Ovary (tissue), 7 donors: ENCODE measurements at regions not wholly inside any gene's neighbourhood (a gene's known extent, or its start where the extent isn't known, plus 50 kb on each side); places are given as distances from the start of the nearest gene placed in this dataset.

Source experiments
- DNase-seq, 5 donors: peaks; one replicate each; pipeline ENCODE4 v3.0.0-alpha.2; 2019 to 2020
- H3K27ac ChIP-seq, 2 donors: fragments of 200-600 bp; one replicate each; pipeline versions ENCODE4 v1.5.1 to v1.8.0; 2019 to 2022
- H3K27me3 ChIP-seq: fragments of 200-600 bp; one replicate; pipeline ENCODE4 v1.8.0; 2022
- H3K36me3 ChIP-seq: fragments of 200-600 bp; sonication (generic); one replicate; pipeline ENCODE4 v1.5.1; 2019
- H3K4me1 ChIP-seq: one replicate; pipeline ENCODE4 v1.8.1; 2013; ENCODE audit warnings: mild to moderate bottlenecking, moderate library complexity; ENCODE audit not compliant: insufficient read depth
- H3K4me3 ChIP-seq: fragments of 200-600 bp; sonication (generic); one replicate; pipeline ENCODE4 v1.5.1; 2017
- H3K9me3 ChIP-seq, 2 donors: fragments of 200-600 bp in 1 of 2; sonication (generic) in 1 of 2; one replicate each; pipeline versions ENCODE4 v1.5.1 to v1.8.1; 2013 to 2019; ENCODE audit warnings: mild to moderate bottlenecking in 1 of 2, moderate library complexity in 1 of 2
- CTCF ChIP-seq, 3 donors: fragments of 450-650 bp in 2 of 3; fragments of 200-600 bp in 1 of 3; IDR thresholded peaks; one replicate each; pipeline versions ENCODE4 v1.5.1 to v1.8.0; 2016 to 2022; ENCODE audit warnings: antibody characterized with exemption in 3 of 3, mild to moderate bottlenecking in 1 of 3
- EP300 ChIP-seq: sonication (generic); formaldehyde crosslinking; IDR thresholded peaks from one replicate; pipeline ENCODE4 v1.6.1; 2017; ENCODE audit warnings: antibody characterized with exemption
- POLR2A ChIP-seq: fragments of 450-650 bp; IDR thresholded peaks from one replicate; pipeline ENCODE4 v1.6.1; 2017; ENCODE audit warnings: antibody characterized with exemption, mild to moderate bottlenecking, moderate library complexity
- WGBS, 3 donors: extraction: QIAGEN DNeasy Blood & Tissue Kit in 1 of 3; methylation state at CpG; one replicate each; pipeline versions ENCODE4 v1.1.5 to v1.1.7; 2013 to 2017; 5-methylcytosine and 5-hydroxymethylcytosine counted together
- intact Hi-C, 4 donors: fragments of 100-400 bp; cut with DNase I; formaldehyde crosslinking; loops; one replicate each; pipeline versions ENCODE4 v1.11.0 to v1.15.1; 2022 to 2023
- donor health status: DM: no; HTN: no; CAD: no; lungs with moderate emphysema.
- donor health status: DM: no; HTN: no; CAD: no.
- donor health status: Bipolar disorder and iron deficiency.
- donor health status: DM: no; HTN: no; CAD: no.
- donor health status: DM: yes; HTN: yes; CAD: no.

DNA sequence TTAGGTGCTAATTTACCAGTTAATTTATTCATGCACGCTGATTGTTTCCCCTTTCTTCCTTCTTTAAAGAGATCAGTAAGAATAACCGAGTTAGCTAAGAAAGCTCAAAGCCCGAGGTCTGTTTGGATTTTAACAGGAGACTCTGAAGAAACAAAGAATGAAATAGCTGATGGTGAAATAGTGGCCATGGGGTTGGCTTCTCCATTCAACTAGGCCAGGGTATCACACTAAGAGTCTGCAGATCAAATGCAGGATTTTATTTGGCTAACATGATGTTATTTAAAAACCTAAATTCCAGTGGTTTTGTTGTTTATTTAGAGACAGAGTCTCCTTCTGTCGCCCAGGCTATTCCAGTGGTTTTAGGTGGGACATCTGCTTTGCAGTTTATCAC lies 65.2 kb upstream of the SYPL1 start:
- TF ChIP-seq EP300 (no peak), CTCF (IDR thresholded peaks at IDR 0.05) (no peak), POLR2A (no peak)
- Histone ChIP-seq H3K4me3 (no peak overlapping the region), H3K27ac (no peak overlapping the region), H3K27me3 (no peaks in the 10 kb centered on the region), H3K36me3 (no peaks in the 10 kb centered on the region), H3K9me3 (no peaks in the 10 kb centered on the region), H3K4me1 (peaks cover 2% of the 10 kb centered on the region)
- intact Hi-C loops: loop anchor here (2.0 to 10.0 kb wide), 5 partner anchors 108 to 488 kb away; partner anchors contain the start of genes CCDC71L (in 1 of the 4) and NAMPT (in 1 of the 4)
- no peak for DNase-seq
- 60 to 74% (median 69%) methylated on average over 4 of the region's 4 CpGs for WGBS, 3 donors

GRCh38 chr7:106176414-106177299 lies 64.5 kb upstream of the SYPL1 start:
- Histone ChIP-seq H3K4me3 (no peak overlapping the region), H3K27ac (no peak overlapping the region), H3K9me3 (no peaks in the 10 kb centered on the region), H3K4me1 (peaks cover 2% of the 10 kb centered on the region), H3K27me3 (no peaks in the 10 kb centered on the region), H3K36me3 (no peaks in the 10 kb centered on the region)
- 14 to 19% (median 17%) methylated on average over 11 of the region's 11 CpGs for WGBS, 3 donors
- DNase-seq: peak; percentile 75 to 91 (median 81)
- intact Hi-C loops: loop anchor here (2.0 to 10.0 kb wide), 5 partner anchors 108 to 488 kb away; partner anchors contain the start of genes CCDC71L (in 1 of the 4) and NAMPT (in 1 of the 4)
- TF ChIP-seq POLR2A (no peak), EP300 (no peak), CTCF (IDR thresholded peaks at IDR 0.05) (peak; percentile 57 to 86 (median 78))

- DNase-seq: no peak
- TF ChIP-seq CTCF (IDR thresholded peaks at IDR 0.05): no peak
- no peak for TF ChIP-seq POLR2A
- TF ChIP-seq EP300: no peak
- Histone ChIP-seq H3K27ac (no peak overlapping the region), H3K36me3 (no peaks in the 10 kb centered on the region), H3K4me3 (no peak overlapping the region), H3K4me1 (peaks cover 2% of the 10 kb centered on the region), H3K9me3 (no peaks in the 10 kb centered on the region), H3K27me3 (no peaks in the 10 kb centered on the region)
- intact Hi-C loops: loop anchor here in 3 of 4 donors (5.0 to 10.0 kb wide), 3 partner anchors 109 to 489 kb away; partner anchors contain the start of genes CCDC71L (in 1 of the 3) and NAMPT (in 1 of the 3)
- WGBS, 3 donors: 64 to 78% (median 77%) methylated on average over 1 of the region's 1 CpG
Observed at GRCh38 chr7:106175507-106175906, 63.4 kb upstream of the SYPL1 start.

GRCh38 chr7:106170651-106171050 lies 58.5 kb upstream of the SYPL1 start:
- no peak for TF ChIP-seq POLR2A
- TF ChIP-seq CTCF (IDR thresholded peaks at IDR 0.05): no peak
- TF ChIP-seq EP300: no peak
- Histone ChIP-seq H3K27me3 (no peaks in the 10 kb centered on the region), H3K4me3 (no peak overlapping the region), H3K36me3 (no peaks in the 10 kb centered on the region), H3K9me3 (no peaks in the 10 kb centered on the region), H3K27ac (no peak overlapping the region), H3K4me1 (peaks cover 5% of the 10 kb centered on the region)
- DNase-seq: no peak
- WGBS, 3 donors: 86 to 89% (median 88%) methylated on average over 5 of the region's 5 CpGs
- intact Hi-C loops: loop anchor here in 2 of 4 donors (10.0 kb wide), 2 partner anchors 114 to 494 kb away; partner anchors contain the start of genes CCDC71L (in 1 of the 2) and NAMPT (in 1 of the 2)
